Liver (tissue), 8 donors: ENCODE measurements at regions not wholly inside any gene's neighbourhood (a gene's known extent, or its start where the extent isn't known, plus 50 kb on each side); places are given as distances from the start of the nearest gene placed in this dataset.

Experiments
- DNase-seq: peaks from one replicate; pipeline ENCODE4 v3.0.0-alpha.2; 2017; ENCODE audit warnings: low spot score
- H3K27ac ChIP-seq, 2 donors: one replicate each; pipeline ENCODE4 v1.7.0; 2013; ENCODE audit warnings: inconsistent platforms in 2 of 2, low read length in 2 of 2, control low read depth in 1 of 2, low read depth in 1 of 2, mild to moderate bottlenecking in 1 of 2
- H3K27me3 ChIP-seq, 4 donors: one replicate each; pipeline versions ENCODE4 v1.6.1 to v1.7.0; 2013; ENCODE audit warnings: low read length in 3 of 4, inconsistent platforms in 1 of 4, mild to moderate bottlenecking in 1 of 4, moderate library complexity in 1 of 4; ENCODE audit not compliant: control insufficient read depth in 4 of 4, insufficient read depth in 4 of 4
- H3K36me3 ChIP-seq, 4 donors: one replicate each; pipeline versions ENCODE4 v1.6.1 to v1.7.0; 2013; ENCODE audit warnings: low read length in 3 of 4, mild to moderate bottlenecking in 3 of 4, low read depth in 1 of 4, moderate library complexity in 1 of 4; ENCODE audit not compliant: control insufficient read depth in 4 of 4, insufficient read depth in 3 of 4
- H3K4me1 ChIP-seq, 4 donors: one replicate each; pipeline versions ENCODE4 v1.6.1 to v1.7.0; 2013; ENCODE audit warnings: low read length in 3 of 4, mild to moderate bottlenecking in 3 of 4, moderate library complexity in 1 of 4; ENCODE audit not compliant: control insufficient read depth in 4 of 4, insufficient read depth in 4 of 4
- H3K4me3 ChIP-seq, 3 donors: one replicate each; pipeline versions ENCODE4 v1.6.1 to v1.7.0; 2013; ENCODE audit warnings: low read length in 3 of 3, control low read depth in 1 of 3, low read depth in 1 of 3, mild to moderate bottlenecking in 1 of 3
- H3K9ac ChIP-seq, 2 donors: one replicate each; pipeline ENCODE4 v1.7.0; 2013; ENCODE audit warnings: low read length in 2 of 2, mild to moderate bottlenecking in 2 of 2, moderate library complexity in 2 of 2, control low read depth in 1 of 2, low read depth in 1 of 2
- H3K9me3 ChIP-seq, 4 donors: one replicate each; pipeline versions ENCODE4 v1.6.1 to v1.7.0; 2013; ENCODE audit warnings: low read length in 3 of 4; ENCODE audit not compliant: control insufficient read depth in 4 of 4
- CTCF ChIP-seq: fragments of 150-350 bp; IDR thresholded peaks from 2 replicates; pipeline ENCODE4 v1.5.1; 2017; ENCODE audit warnings: improper control_type of control experiment, low read depth, low read length; ENCODE audit not compliant: missing input control
- EGR1 ChIP-seq, 2 donors: IDR thresholded peaks; 2 replicates each; pipeline ENCODE4 v1.6.1; 2016 to 2018; ENCODE audit warnings: antibody characterized with exemption in 2 of 2, low read depth in 2 of 2
- FOXA1 ChIP-seq: IDR thresholded peaks from 2 replicates; pipeline ENCODE4 v1.6.1; 2016; ENCODE audit warnings: antibody characterized with exemption
- FOXA2 ChIP-seq: IDR thresholded peaks from 2 replicates; pipeline ENCODE4 v1.6.1; 2016; ENCODE audit warnings: antibody characterized with exemption
- HNF4A ChIP-seq, 2 donors: conservative IDR thresholded peaks; 2 replicates each; pipeline ENCODE4 v1.6.1; 2016; ENCODE audit warnings: antibody characterized with exemption in 2 of 2, mild to moderate bottlenecking in 2 of 2
- HNF4G ChIP-seq: IDR thresholded peaks from 2 replicates; pipeline ENCODE4 v1.6.1; 2016; ENCODE audit warnings: antibody characterized with exemption
- JUND ChIP-seq, 2 donors: IDR thresholded peaks; 2 replicates each; pipeline ENCODE4 v1.6.1; 2016; ENCODE audit warnings: antibody characterized with exemption in 2 of 2
- MAX ChIP-seq: IDR thresholded peaks from 2 replicates; pipeline ENCODE4 v1.6.1; 2016; ENCODE audit warnings: antibody characterized with exemption
- NR2F2 ChIP-seq: IDR thresholded peaks from 2 replicates; pipeline ENCODE4 v1.6.1; 2016; ENCODE audit warnings: antibody characterized with exemption
- RAD21 ChIP-seq, 2 donors: IDR thresholded peaks; 2 replicates each; pipeline ENCODE4 v1.6.1; 2016; ENCODE audit warnings: antibody characterized with exemption in 2 of 2, mild to moderate bottlenecking in 2 of 2
- RXRA ChIP-seq, 2 donors: IDR thresholded peaks; 2 replicates each; pipeline ENCODE4 v1.6.1; 2017 to 2018; ENCODE audit warnings: antibody characterized with exemption in 2 of 2, mild to moderate bottlenecking in 1 of 2
- SP1 ChIP-seq: IDR thresholded peaks from 2 replicates; pipeline ENCODE4 v1.6.1; 2018; ENCODE audit warnings: antibody characterized with exemption, mild to moderate bottlenecking
- TAF1 ChIP-seq: conservative IDR thresholded peaks from 2 replicates; pipeline ENCODE4 v1.6.1; 2016; ENCODE audit warnings: antibody characterized with exemption, mild to moderate bottlenecking
- YY1 ChIP-seq: IDR thresholded peaks from 2 replicates; pipeline ENCODE4 v1.6.1; 2016; ENCODE audit warnings: antibody characterized with exemption, mild to moderate bottlenecking
- WGBS: extraction: QIAGEN DNeasy Blood & Tissue Kit; methylation state at CpG from one replicate; pipeline ENCODE4 v1.1.7; 2013; 5-methylcytosine and 5-hydroxymethylcytosine counted together
- TF ChIP-seq, protein P1 (sequence below): IDR thresholded peaks from 2 replicates; pipeline ENCODE4 v1.6.1; 2016; ENCODE audit warnings: antibody characterized with exemption
- TF ChIP-seq, protein P2 (sequence below): IDR thresholded peaks from 2 replicates; pipeline ENCODE4 v1.6.1; 2016; ENCODE audit warnings: antibody characterized with exemption, mild to moderate bottlenecking
- TF ChIP-seq, protein P3 (sequence below): IDR thresholded peaks from 2 replicates; pipeline ENCODE4 v1.6.1; 2016; ENCODE audit warnings: antibody characterized with exemption
- donor health status: healthy.
- donor health status: healthy.
- donor health status: healthy.
- donor health status: healthy.
- donor health status: healthy.

GRCh38 chr11:23574149-23574548, 713.9 kb upstream of the CCDC179 start:
- no peaks in the 10 kb centered on the region for H3K4me1 ChIP-seq
- no peak for DNase-seq
- no peaks in the 10 kb centered on the region for H3K27me3 ChIP-seq
- no peak overlapping the region for H3K4me3 ChIP-seq
- no peak overlapping the region for H3K27ac ChIP-seq
- H3K9me3 ChIP-seq: no peaks in the 10 kb centered on the region
- no peak overlapping the region for H3K9ac ChIP-seq
- H3K36me3 ChIP-seq: no peaks in the 10 kb centered on the region
- WGBS: 64% methylated on average over 3 of the region's 3 CpGs
- TF ChIP-seq SP1 (no peak), JUND (IDR thresholded peaks at IDR 0.05) (no peak), HNF4G (no peak), HNF4A (conservative IDR thresholded peaks at IDR 0.05) (no peak), YY1 (no peak), NR2F2 (no peak), TAF1 (no peak), FOXA1 (no peak), EGR1 (IDR thresholded peaks at IDR 0.05; ENCODE audit: low read depth in 2 of 2) (no peak), MAX (no peak), RXRA (IDR thresholded peaks at IDR 0.05) (no peak)
- TF ChIP-seq, protein P1, sequence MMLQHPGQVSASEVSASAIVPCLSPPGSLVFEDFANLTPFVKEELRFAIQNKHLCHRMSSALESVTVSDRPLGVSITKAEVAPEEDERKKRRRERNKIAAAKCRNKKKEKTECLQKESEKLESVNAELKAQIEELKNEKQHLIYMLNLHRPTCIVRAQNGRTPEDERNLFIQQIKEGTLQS: no peak
- TF ChIP-seq, protein P2, sequence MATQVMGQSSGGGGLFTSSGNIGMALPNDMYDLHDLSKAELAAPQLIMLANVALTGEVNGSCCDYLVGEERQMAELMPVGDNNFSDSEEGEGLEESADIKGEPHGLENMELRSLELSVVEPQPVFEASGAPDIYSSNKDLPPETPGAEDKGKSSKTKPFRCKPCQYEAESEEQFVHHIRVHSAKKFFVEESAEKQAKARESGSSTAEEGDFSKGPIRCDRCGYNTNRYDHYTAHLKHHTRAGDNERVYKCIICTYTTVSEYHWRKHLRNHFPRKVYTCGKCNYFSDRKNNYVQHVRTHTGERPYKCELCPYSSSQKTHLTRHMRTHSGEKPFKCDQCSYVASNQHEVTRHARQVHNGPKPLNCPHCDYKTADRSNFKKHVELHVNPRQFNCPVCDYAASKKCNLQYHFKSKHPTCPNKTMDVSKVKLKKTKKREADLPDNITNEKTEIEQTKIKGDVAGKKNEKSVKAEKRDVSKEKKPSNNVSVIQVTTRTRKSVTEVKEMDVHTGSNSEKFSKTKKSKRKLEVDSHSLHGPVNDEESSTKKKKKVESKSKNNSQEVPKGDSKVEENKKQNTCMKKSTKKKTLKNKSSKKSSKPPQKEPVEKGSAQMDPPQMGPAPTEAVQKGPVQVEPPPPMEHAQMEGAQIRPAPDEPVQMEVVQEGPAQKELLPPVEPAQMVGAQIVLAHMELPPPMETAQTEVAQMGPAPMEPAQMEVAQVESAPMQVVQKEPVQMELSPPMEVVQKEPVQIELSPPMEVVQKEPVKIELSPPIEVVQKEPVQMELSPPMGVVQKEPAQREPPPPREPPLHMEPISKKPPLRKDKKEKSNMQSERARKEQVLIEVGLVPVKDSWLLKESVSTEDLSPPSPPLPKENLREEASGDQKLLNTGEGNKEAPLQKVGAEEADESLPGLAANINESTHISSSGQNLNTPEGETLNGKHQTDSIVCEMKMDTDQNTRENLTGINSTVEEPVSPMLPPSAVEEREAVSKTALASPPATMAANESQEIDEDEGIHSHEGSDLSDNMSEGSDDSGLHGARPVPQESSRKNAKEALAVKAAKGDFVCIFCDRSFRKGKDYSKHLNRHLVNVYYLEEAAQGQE: no peak
- TF ChIP-seq, protein P3, sequence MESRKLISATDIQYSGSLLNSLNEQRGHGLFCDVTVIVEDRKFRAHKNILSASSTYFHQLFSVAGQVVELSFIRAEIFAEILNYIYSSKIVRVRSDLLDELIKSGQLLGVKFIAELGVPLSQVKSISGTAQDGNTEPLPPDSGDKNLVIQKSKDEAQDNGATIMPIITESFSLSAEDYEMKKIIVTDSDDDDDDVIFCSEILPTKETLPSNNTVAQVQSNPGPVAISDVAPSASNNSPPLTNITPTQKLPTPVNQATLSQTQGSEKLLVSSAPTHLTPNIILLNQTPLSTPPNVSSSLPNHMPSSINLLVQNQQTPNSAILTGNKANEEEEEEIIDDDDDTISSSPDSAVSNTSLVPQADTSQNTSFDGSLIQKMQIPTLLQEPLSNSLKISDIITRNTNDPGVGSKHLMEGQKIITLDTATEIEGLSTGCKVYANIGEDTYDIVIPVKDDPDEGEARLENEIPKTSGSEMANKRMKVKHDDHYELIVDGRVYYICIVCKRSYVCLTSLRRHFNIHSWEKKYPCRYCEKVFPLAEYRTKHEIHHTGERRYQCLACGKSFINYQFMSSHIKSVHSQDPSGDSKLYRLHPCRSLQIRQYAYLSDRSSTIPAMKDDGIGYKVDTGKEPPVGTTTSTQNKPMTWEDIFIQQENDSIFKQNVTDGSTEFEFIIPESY: no peak

- Histone ChIP-seq H3K4me1 (no peaks in the 10 kb centered on the region), H3K36me3 (no peaks in the 10 kb centered on the region), H3K9ac (no peak overlapping the region), H3K27me3 (no peaks in the 10 kb centered on the region), H3K27ac (no peak overlapping the region), H3K9me3 (no peaks in the 10 kb centered on the region), H3K4me3 (no peak overlapping the region)
- whole genome bisulfite sequencing: 77% methylated on average over 2 of the region's 2 CpGs
- no peak for DNase-seq
- no peak for TF ChIP-seq HNF4G
- TF ChIP-seq FOXA2: no peak
- no peak for TF ChIP-seq MAX
- no peak for TF ChIP-seq RXRA (IDR thresholded peaks at IDR 0.05)
- TF ChIP-seq NR2F2: no peak
- no peak for TF ChIP-seq CTCF
- no peak for TF ChIP-seq RAD21 (IDR thresholded peaks at IDR 0.05)
- TF ChIP-seq HNF4A (conservative IDR thresholded peaks at IDR 0.05): no peak
These were observed 717.0 kb upstream of the CCDC179 start for GRCh38 chr11:23577296-23577695.
